Esophagus muscularis mucosa (tissue), 4 donors: ENCODE measurements at regions not wholly inside any gene's neighbourhood (a gene's known extent, or its start where the extent isn't known, plus 50 kb on each side); places are given as distances from the start of the nearest gene placed in this dataset.

Source experiments
- DNase-seq: peaks from one replicate; pipeline ENCODE4 v3.0.0-alpha.2; 2017; ENCODE audit errors: extremely low spot score
- H3K27ac ChIP-seq, 4 donors: fragments of 200-600 bp; sonication (generic); replicated peaks in 1 of 4; 1 replicate in 3 of 4; 2 replicates in 1 of 4; pipeline ENCODE4 v1.5.1; 2016 to 2019; ENCODE audit warnings: mild to moderate bottlenecking in 1 of 4
- H3K27me3 ChIP-seq, 4 donors: fragments of 200-600 bp; sonication (generic); one replicate each; pipeline versions ENCODE4 v1.5.1 to v1.6.0; 2016 to 2019
- H3K36me3 ChIP-seq, 4 donors: fragments of 200-600 bp; sonication (generic); one replicate each; pipeline ENCODE4 v1.5.1; 2016 to 2019
- H3K4me1 ChIP-seq, 4 donors: fragments of 200-600 bp; sonication (generic); one replicate each; pipeline ENCODE4 v1.5.1; 2016 to 2019
- H3K4me3 ChIP-seq, 4 donors: fragments of 200-600 bp; sonication (generic); 1 replicate in 2 of 4; 2 replicates in 2 of 4; pipeline ENCODE4 v1.5.1; 2016 to 2019; ENCODE audit warnings: mild to moderate bottlenecking in 4 of 4, moderate library complexity in 1 of 4
- H3K9me3 ChIP-seq, 4 donors: fragments of 200-600 bp; sonication (generic); 1 replicate in 3 of 4; 2 replicates in 1 of 4; pipeline ENCODE4 v1.5.1; 2016 to 2019
- CTCF ChIP-seq, 3 experiments: fragments of 200-600 bp in 2 of 3; fragments of 450-650 bp in 1 of 3; sonication (generic) in 2 of 3; IDR thresholded peaks; one replicate each; pipeline ENCODE4 v1.5.1; 2017 to 2019; ENCODE audit warnings: antibody characterized with exemption in 3 of 3, mild to moderate bottlenecking in 2 of 3, moderate library complexity in 1 of 3
- EP300 ChIP-seq: sonication (generic); formaldehyde crosslinking; IDR thresholded peaks from one replicate; pipeline ENCODE4 v1.6.1; 2017; ENCODE audit warnings: antibody characterized with exemption
- POLR2A ChIP-seq: fragments of 450-650 bp; IDR thresholded peaks from one replicate; pipeline ENCODE4 v1.6.1; 2017; ENCODE audit warnings: antibody characterized with exemption, moderate library complexity, mild to moderate bottlenecking, low read depth
- POLR2AphosphoS5 ChIP-seq, 2 donors: sonication (generic); formaldehyde crosslinking; IDR thresholded peaks; one replicate each; pipeline ENCODE4 v1.6.1; 2017; ENCODE audit warnings: antibody characterized with exemption in 2 of 2
- WGBS: methylation state at CpG from one replicate; pipeline ENCODE4 v1.1.5; 2018; 5-methylcytosine and 5-hydroxymethylcytosine counted together
- intact Hi-C: fragments of 100-400 bp; cut with DNase I; formaldehyde crosslinking; loops from one replicate; pipeline ENCODE4 v1.15.1; 2023

- WGBS, result 86% methylated on average over 4 of the region's 4 CpGs
- H3K27me3 ChIP-seq, result no peaks in the 10 kb centered on the region
- TF ChIP-seq CTCF (IDR thresholded peaks at IDR 0.05), result no peak
- TF ChIP-seq POLR2A, result no peak
- H3K4me3 ChIP-seq, result no peak overlapping the region
- H3K9me3 ChIP-seq, result no peaks in the 10 kb centered on the region
- H3K27ac ChIP-seq, result no peak overlapping the region
- intact Hi-C loops, result no loop called here
- H3K4me1 ChIP-seq, result no peaks in the 10 kb centered on the region
- no peaks in the 10 kb centered on the region for H3K36me3 ChIP-seq
- DNase-seq, result no peak
Measured at GRCh38 chr3:152127058-152127457, 141.7 kb upstream of the MBNL1 start.

- Histone ChIP-seq H3K36me3 (no peaks in the 10 kb centered on the region), H3K27ac (no peak overlapping the region), H3K9me3 (no peaks in the 10 kb centered on the region), H3K27me3 (no peaks in the 10 kb centered on the region), H3K4me1 (no peaks in the 10 kb centered on the region), H3K4me3 (no peak overlapping the region)
- TF ChIP-seq POLR2AphosphoS5 (IDR thresholded peaks at IDR 0.05) (no peak), POLR2A (no peak), CTCF (IDR thresholded peaks at IDR 0.05) (no peak), EP300 (no peak)
- 100% methylated on average over 1 of the region's 1 CpG for WGBS
- intact Hi-C loops, result no loop called here
- no peak for DNase-seq
Measured at GRCh38 chr3:152128356-152128755, 140.4 kb upstream of the MBNL1 start.

GRCh38 chr3:152139651-152140050 is 129.1 kb upstream of the MBNL1 start:
- H3K27me3 ChIP-seq, result no peaks in the 10 kb centered on the region
- 91% methylated on average over 3 of the region's 3 CpGs for WGBS
- TF ChIP-seq CTCF (IDR thresholded peaks at IDR 0.05) (no peak), POLR2A (no peak), EP300 (no peak), POLR2AphosphoS5 (IDR thresholded peaks at IDR 0.05) (no peak)
- no peak for DNase-seq
- no peak overlapping the region for H3K4me3 ChIP-seq
- no peaks in the 10 kb centered on the region for H3K9me3 ChIP-seq
- H3K36me3 ChIP-seq, result no peaks in the 10 kb centered on the region
- no peaks in the 10 kb centered on the region for H3K4me1 ChIP-seq
- H3K27ac ChIP-seq, result no peak overlapping the region
- intact Hi-C loops, result no loop called here

GRCh38 chr3:152146461-152146860 is 122.3 kb upstream of the MBNL1 start:
- Histone ChIP-seq H3K27ac (no peak overlapping the region), H3K36me3 (no peaks in the 10 kb centered on the region), H3K4me3 (no peak overlapping the region), H3K27me3 (no peaks in the 10 kb centered on the region), H3K9me3 (no peaks in the 10 kb centered on the region), H3K4me1 (no peaks in the 10 kb centered on the region)
- no peak for DNase-seq
- intact Hi-C loops, result no loop called here
- 80% methylated on average over 2 of the region's 2 CpGs for WGBS
- no peak for TF ChIP-seq EP300
- no peak for TF ChIP-seq POLR2AphosphoS5 (IDR thresholded peaks at IDR 0.05)
- TF ChIP-seq CTCF (IDR thresholded peaks at IDR 0.05), result no peak
- TF ChIP-seq POLR2A, result no peak

GRCh38 chr3:152147748-152148147 is 121.0 kb upstream of the MBNL1 start:
- TF ChIP-seq POLR2A (no peak), POLR2AphosphoS5 (IDR thresholded peaks at IDR 0.05) (no peak), CTCF (IDR thresholded peaks at IDR 0.05) (no peak), EP300 (no peak)
- DNase-seq, result no peak
- Histone ChIP-seq H3K9me3 (no peaks in the 10 kb centered on the region), H3K4me3 (no peak overlapping the region), H3K27me3 (no peaks in the 10 kb centered on the region), H3K4me1 (no peaks in the 10 kb centered on the region), H3K27ac (no peak overlapping the region), H3K36me3 (no peaks in the 10 kb centered on the region)
- intact Hi-C loops, result no loop called here
